Psoas muscle (tissue), 7 donors: ENCODE measurements at regions not wholly inside any gene's neighbourhood (a gene's known extent, or its start where the extent isn't known, plus 50 kb on each side); places are given as distances from the start of the nearest gene placed in this dataset.
A peak's percentile ranks its signal among the peaks of the same experiment; 100 is the strongest.

Source experiments
- ATAC-seq, 4 donors: fragments of 200-7000 bp; cut with Tn5 transposase; one replicate each; pipeline ENCODE4 v1.9.1; 2020; ENCODE audit warnings: moderate library complexity in 3 of 4, mild to moderate bottlenecking in 2 of 4
- DNase-seq, 2 donors: peaks; one replicate each; pipeline ENCODE4 v3.0.0-alpha.2; 2020
- H3K27ac ChIP-seq: fragments of 200-600 bp; one replicate; pipeline ENCODE4 v1.8.0; 2022
- H3K27me3 ChIP-seq, 3 donors: fragments of 200-600 bp in 1 of 3; one replicate each; pipeline versions ENCODE4 v1.6.1 to v1.8.0; 2013 to 2022; ENCODE audit warnings: low read length in 2 of 3, mild to moderate bottlenecking in 2 of 3, moderate library complexity in 1 of 3; ENCODE audit not compliant: insufficient read depth in 3 of 3
- H3K36me3 ChIP-seq, 2 donors: fragments of 200-600 bp in 1 of 2; one replicate each; pipeline versions ENCODE4 v1.6.1 to v1.8.0; 2013 to 2022; ENCODE audit warnings: low read depth in 1 of 2, mild to moderate bottlenecking in 1 of 2, moderate library complexity in 1 of 2; ENCODE audit not compliant: insufficient read depth in 1 of 2
- H3K4me1 ChIP-seq: fragments of 200-600 bp; one replicate; pipeline ENCODE4 v1.8.0; 2022
- H3K4me3 ChIP-seq: fragments of 200-600 bp; one replicate; pipeline ENCODE4 v1.8.0; 2022; ENCODE audit warnings: mild to moderate bottlenecking
- H3K9me3 ChIP-seq: fragments of 200-600 bp; one replicate; pipeline ENCODE4 v1.8.0; 2022
- WGBS, 3 donors: extraction: QIAGEN DNeasy Blood & Tissue Kit; methylation state at CpG; one replicate each; pipeline versions ENCODE4 v1.1.6 to v1.1.7; 2013; 5-methylcytosine and 5-hydroxymethylcytosine counted together
- intact Hi-C, 2 donors: fragments of 100-400 bp; cut with DNase I; formaldehyde crosslinking; loops; one replicate each; pipeline versions ENCODE4 v1.11.0 to v1.14.2; 2022
- TF ChIP-seq, protein P1 (sequence below): fragments of 200-600 bp; IDR thresholded peaks from one replicate; pipeline ENCODE4 v1.8.0; 2022; ENCODE audit warnings: antibody characterized with exemption
- donor health status: healthy with polysubstance abuse.
- donor health status: DM: no; HTN: no; CAD: no; lungs with moderate emphysema.
- donor health status: Bipolar disorder and iron deficiency.
- donor health status: healthy.
- donor health status: DM: yes; HTN: yes; CAD: no.
- donor health status: DM: no; HTN: no; CAD: no.
- donor health status: DM: yes; HTN: yes; CAD: no.

DNA sequence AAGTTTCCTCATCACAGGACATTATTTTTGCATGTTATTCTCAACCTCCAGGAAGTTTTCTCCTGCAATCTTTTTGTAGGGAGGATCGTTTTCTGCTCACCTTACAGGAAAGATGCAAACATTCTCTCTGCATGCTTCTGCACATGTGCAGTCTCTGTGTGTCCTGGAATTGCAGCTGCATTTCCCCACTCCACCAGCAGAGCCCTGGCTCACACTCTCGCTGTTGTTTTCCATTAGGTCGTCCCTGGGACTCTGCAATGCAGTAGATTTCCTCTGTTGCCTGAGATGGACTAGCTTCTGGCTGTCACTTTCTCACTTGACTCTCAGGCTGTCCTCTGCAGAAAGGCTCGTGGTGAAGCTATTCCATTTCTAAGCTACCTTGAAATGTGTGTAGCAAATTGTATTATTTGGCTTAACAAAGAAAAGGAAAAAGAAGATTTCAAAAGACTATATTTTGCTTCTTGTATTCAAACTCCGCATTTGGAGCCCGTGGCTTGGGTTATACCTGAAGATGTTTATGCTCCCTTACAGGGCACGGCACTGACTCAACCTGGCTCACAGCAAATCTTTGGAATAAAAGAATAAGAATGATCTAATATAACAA lies 346.7 kb downstream of the RAD51AP2 start:
- Histone ChIP-seq H3K4me1 (no peaks in the 10 kb centered on the region), H3K27ac (no peak overlapping the region), H3K4me3 (no peak overlapping the region), H3K27me3 (peaks cover 0 to 2% (median 0%) of the 10 kb centered on the region in 3 donors), H3K36me3 (no peaks in the 10 kb centered on the region), H3K9me3 (no peaks in the 10 kb centered on the region)
- WGBS, 3 donors = 27 to 42% (median 31%) methylated on average over 7 of the region's 7 CpGs
- intact Hi-C loops = loop anchor here in 1 of 2 donors (5.0 kb wide), 1 partner anchor 374 kb away; no protein-coding TSS in a partner anchor
- ATAC-seq (no peak), DNase-seq (no peak)
- TF ChIP-seq, protein P1, sequence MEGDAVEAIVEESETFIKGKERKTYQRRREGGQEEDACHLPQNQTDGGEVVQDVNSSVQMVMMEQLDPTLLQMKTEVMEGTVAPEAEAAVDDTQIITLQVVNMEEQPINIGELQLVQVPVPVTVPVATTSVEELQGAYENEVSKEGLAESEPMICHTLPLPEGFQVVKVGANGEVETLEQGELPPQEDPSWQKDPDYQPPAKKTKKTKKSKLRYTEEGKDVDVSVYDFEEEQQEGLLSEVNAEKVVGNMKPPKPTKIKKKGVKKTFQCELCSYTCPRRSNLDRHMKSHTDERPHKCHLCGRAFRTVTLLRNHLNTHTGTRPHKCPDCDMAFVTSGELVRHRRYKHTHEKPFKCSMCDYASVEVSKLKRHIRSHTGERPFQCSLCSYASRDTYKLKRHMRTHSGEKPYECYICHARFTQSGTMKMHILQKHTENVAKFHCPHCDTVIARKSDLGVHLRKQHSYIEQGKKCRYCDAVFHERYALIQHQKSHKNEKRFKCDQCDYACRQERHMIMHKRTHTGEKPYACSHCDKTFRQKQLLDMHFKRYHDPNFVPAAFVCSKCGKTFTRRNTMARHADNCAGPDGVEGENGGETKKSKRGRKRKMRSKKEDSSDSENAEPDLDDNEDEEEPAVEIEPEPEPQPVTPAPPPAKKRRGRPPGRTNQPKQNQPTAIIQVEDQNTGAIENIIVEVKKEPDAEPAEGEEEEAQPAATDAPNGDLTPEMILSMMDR = peak; percentile 24

DNA sequence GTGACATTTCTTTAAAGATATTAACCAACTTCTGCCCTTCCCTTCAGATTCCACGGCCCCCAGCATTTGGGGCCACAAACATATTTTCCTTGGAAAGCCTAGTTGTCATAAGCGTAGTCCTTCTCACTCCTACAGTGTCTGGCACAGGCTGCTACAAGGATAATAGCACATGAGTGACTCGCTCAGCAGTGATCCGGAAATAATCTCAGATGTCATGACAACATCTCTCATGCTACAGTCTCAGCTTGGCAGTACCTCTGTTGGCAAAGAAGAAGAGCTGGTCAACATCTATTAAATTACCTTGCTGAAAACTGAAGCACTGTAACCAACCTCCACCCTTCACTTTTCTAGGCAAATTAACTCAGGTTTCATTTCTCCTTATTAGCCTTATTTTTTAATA lies 351.7 kb downstream of the RAD51AP2 start:
- ATAC-seq (no peak), DNase-seq (no peak)
- Histone ChIP-seq H3K9me3 (no peaks in the 10 kb centered on the region), H3K4me3 (no peak overlapping the region), H3K27ac (no peak overlapping the region), H3K36me3 (no peaks in the 10 kb centered on the region), H3K4me1 (no peaks in the 10 kb centered on the region), H3K27me3 (peaks cover 0 to 2% (median 0%) of the 10 kb centered on the region in 3 donors)
- intact Hi-C loops = no loop called here
- WGBS, 3 donors = 35 to 43% (median 36%) methylated on average over 4 of the region's 4 CpGs
- TF ChIP-seq, protein P1 = no peak

GRCh38 chr2:17164550-17164949 lies 353.7 kb downstream of the RAD51AP2 start:
- H3K9me3 ChIP-seq = no peaks in the 10 kb centered on the region
- ATAC-seq (no peak), DNase-seq (no peak)
- no peaks in the 10 kb centered on the region for H3K4me1 ChIP-seq
- TF ChIP-seq, protein P1 = no peak
- H3K27me3 ChIP-seq = no peaks in the 10 kb centered on the region
- no peak overlapping the region for H3K27ac ChIP-seq
- intact Hi-C loops = no loop called here
- H3K4me3 ChIP-seq = no peak overlapping the region
- WGBS, 3 donors = 45 to 47% (median 47%) methylated on average over 1 of the region's 1 CpG
- H3K36me3 ChIP-seq = no peaks in the 10 kb centered on the region

DNA sequence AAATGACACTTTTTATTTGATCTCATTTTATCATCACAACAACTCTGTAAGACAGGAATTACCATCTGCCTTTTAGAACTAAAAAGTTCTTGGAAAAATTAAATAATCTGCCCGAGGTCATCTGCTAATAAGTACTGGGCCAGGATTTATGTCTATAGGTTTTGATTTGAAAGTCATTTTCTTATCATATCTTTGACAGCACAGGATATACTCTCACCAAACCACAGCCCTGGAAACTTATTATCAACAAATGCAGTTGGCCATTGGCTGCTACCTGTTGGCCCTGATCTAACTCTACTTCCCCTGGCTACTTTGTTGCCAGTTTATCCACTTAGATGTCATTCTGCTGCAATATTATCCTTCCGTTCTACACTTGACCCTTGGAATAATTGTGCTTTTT lies 354.6 kb downstream of the RAD51AP2 start:
- no peak for DNase-seq
- no peak overlapping the region for H3K27ac ChIP-seq
- H3K9me3 ChIP-seq = no peaks in the 10 kb centered on the region
- no peaks in the 10 kb centered on the region for H3K36me3 ChIP-seq
- no peaks in the 10 kb centered on the region for H3K4me1 ChIP-seq
- 54 to 71% (median 60%) methylated on average over 2 of the region's 2 CpGs for WGBS, 3 donors
- TF ChIP-seq, protein P1 = no peak
- intact Hi-C loops = no loop called here
- no peak for ATAC-seq
- no peaks in the 10 kb centered on the region for H3K27me3 ChIP-seq
- no peak overlapping the region for H3K4me3 ChIP-seq

- DNase-seq (no peak), ATAC-seq (no peak)
- intact Hi-C loops = no loop called here
- 48 to 51% (median 50%) methylated on average over 2 of the region's 2 CpGs for WGBS, 3 donors
- Histone ChIP-seq H3K27me3 (no peaks in the 10 kb centered on the region), H3K27ac (no peak overlapping the region), H3K4me3 (no peak overlapping the region), H3K4me1 (no peaks in the 10 kb centered on the region), H3K36me3 (no peaks in the 10 kb centered on the region), H3K9me3 (no peaks in the 10 kb centered on the region)
- TF ChIP-seq, protein P1 = no peak
Measured at GRCh38 chr2:17162713-17163112, 355.5 kb downstream of the RAD51AP2 start.
